HG03175 (cell line): ENCODE measurements at regions not wholly inside any gene's neighbourhood (a gene's known extent, or its start where the extent isn't known, plus 50 kb on each side); places are given as distances from the start of the nearest gene placed in this dataset.
"Not testable (repeated sequence)": the region's sequence is repeated elsewhere in the genome, so short reads cannot be mapped to it uniquely, and the experiment has no call there.

ENCODE experiments used
- ATAC-seq: cut with Tn5 transposase; IDR thresholded peaks from one replicate; pipeline ENCODE4 v1.9.1; 2021; ENCODE audit warnings: mild to moderate bottlenecking, moderate library complexity; ENCODE audit not compliant: unreplicated experiment

DNA sequence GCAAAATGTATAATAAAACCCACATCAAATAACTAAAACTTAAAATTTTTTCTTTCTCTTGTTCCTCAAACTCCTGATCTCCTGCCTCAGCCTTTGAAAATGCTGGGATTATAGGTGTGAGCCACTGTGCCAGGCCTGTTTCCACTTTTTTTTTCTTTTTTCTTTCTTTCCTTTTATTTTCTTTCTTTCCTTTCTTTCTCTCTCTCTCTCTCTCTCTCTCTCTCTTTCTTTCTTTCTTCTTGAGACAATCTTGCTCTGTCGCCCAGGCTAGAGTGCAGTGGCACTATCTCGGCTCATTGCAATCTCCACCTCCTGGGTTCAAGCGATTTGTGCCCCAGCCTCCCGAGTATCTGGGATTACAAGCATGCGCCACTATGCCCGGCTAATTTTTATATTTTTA lies 164.6 kb downstream of the OR2B2 start:
- ATAC-seq, result no peak

DNA sequence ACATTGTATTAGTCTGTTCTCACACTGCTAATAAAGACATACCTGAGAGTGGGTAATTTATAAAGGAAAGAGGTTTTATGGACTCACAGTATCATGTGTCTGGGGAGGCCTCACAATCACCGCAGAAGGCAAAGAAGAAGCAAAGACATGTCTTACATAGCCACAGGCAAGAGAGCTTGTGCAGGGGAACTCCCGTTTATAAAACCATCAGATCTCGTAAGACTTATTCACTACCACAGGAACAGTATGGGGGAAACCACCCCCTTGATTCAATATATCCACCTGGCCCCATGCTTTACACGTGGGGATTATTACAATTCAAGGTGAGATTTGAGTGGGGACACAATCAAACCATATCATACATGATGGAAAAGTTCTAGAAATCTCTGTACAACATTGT lies 165.3 kb downstream of the OR2B2 start:
- not testable (repeated sequence) for ATAC-seq

- no peak for ATAC-seq
These were observed 168.4 kb downstream of the OR2B2 start for GRCh38 chr6:27743787-27744186.

DNA sequence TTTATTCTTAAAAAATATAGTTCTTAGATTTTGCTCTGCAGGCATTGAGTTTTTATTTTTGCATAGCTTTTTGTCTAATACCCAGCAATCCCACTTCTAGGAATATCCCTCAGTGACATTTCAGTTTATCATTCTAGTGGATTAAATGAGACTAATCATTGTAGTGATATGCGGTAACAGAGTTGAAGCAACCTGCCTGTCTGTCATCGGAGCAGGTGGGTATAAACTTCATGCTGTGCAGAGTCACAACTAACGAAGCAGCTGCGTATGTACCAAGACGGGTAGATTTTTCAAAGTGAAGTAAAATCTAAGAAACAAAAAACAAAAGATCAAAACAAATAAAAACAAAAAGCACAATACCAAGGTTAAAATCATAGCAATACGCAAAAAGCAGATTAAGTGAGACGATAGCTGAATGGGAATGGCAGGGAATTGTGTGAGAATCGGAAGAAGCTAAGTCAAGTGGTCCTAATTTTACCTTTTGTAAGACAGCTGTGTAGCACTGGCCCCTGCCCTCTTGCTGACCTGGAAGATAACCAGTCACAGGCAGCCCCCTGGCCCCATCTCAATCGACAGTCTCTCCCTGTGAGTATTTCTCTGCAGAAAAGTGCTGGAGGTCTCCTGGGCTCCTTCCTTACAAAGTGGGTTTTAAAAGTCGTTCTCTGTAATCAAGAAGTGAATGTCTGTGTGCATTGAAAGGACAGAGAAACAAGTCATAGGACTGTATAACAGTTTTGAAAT lies 169.2 kb downstream of the OR2B2 start:
- ATAC-seq, result no peak

DNA sequence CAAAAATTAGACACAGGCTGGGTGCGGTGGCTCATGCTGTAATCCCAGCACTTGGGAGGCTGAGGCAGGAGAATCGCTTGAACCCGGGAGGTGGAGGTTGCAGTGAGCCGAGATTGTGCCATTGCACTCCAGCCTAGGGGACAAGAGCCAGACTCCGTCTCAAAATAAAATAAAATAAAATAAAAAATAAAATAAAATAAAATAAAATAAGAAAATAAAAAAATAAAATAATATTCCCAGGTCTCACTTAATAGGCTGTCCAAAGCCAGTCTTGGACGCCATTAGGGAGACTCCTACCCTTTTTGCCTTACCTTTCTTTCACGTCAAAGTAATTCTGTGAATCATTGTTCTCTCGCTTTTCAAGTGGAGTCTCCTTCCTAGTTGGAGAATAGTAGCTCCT lies 172.3 kb downstream of the OR2B2 start:
- ATAC-seq, result not testable (repeated sequence)

GRCh38 chr6:27736686-27737085 lies 175.5 kb downstream of the OR2B2 start:
- ATAC-seq, result no peak

GRCh38 chr6:27728442-27728841 lies 183.8 kb downstream of the OR2B2 start:
- ATAC-seq, result no peak

DNA sequence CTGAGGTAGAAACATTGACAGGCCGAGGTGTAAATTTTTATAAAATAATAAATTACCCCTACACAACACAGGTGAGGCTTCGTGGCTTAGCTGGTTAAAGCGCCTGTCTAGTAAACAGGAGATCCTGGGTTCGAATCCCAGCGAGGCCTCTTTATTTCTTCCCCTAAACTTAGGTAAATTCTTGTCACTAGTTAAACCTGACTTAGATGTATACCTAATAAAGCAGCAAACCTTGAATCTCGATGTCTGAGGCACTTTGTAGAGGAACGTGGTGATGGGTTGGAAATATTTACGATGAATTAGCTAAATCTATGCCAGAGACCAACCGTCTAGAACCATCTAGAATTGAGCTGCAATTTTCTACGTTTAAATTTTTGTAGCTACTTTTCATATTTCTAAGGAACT lies 185.6 kb downstream of the OR2B2 start:
- no peak for ATAC-seq

DNA sequence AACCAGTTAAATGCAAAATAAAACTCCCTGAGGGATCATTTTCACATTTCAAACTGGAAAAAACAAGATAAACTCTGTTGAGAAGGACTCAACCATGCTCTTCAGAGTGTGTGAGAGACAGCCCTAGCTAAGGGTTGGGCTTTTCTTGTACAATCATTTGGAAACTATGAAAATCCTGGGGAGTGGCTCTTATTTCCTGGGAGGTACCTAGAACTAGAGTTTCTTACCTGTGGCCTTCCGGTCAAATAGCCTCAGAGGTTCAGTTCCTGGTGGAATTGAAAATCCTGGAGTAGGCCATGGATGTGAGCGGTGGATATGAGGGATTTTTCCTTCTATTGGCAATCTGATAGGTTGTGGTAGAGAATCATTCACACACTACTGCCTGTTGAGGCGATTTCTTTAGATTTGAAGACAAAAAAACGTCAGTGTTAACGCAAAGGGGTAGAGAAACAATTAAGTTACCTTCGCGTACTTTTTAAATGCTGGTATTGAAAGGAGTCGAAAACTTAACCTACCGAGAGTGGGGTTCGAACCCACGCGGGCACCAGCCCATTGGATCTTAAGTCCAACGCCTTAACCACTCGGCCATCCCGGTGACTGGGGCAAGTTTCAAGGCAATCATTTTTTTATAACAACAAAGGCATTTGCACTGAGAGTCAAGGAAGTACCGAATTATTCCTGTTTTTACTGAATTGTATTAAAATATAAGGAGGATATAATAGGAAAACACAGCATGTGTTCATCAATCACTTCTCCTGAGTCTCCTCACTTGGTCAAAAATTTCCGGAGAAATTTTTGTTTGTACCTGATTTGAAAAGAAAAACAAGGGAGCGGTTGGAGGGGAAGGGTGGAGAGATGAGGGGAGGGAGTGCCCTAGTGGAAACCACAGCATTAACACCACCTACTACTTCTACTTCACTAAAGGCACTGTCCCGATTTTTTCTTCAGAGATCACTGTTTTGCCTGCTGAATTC lies 191.3 kb downstream of the OR2B2 start:
- ATAC-seq, result no peak

DNA sequence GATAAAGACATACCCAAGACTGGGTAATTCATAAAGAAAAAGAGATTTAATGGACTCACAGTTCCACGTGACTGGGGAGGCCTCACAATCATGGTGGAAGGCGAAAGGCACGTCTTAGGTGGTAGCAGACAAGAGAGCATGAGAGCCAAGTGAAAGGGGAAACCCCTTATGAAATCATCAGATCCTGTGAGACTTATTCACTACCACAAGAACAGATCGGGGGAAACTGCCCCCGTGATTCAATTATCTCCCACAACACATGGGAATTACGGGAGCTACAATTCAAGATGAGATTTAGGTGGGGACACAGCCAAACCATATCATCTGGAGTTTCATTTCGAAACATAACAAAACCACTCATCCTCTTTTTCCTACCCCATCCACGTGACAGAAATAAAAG lies 193.2 kb downstream of the OR2B2 start:
- not testable (repeated sequence) for ATAC-seq

- no peak for ATAC-seq
These were observed 205.8 kb downstream of the OR2B2 start for GRCh38 chr6:27706431-27706830.

- no peak for ATAC-seq
These were observed 211.9 kb downstream of the OR2B2 start for GRCh38 chr6:27700337-27700736.

DNA sequence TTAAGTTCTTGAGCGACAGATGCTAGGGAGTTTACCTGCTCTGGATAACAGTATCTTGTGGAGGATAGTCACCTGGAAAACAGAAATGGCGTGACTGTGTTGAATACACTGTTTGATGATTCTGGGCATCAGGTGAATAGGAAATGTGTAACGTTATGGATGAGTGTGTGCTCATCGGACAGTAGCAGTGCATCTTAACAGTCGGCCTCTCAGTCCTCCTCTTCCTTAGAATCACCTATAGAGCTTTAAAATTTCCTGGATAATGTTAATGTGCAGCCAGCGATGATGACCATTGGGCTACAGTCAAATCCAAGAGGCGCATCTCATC lies 217.7 kb downstream of the OR2B2 start:
- ATAC-seq, result no peak

- ATAC-seq, result peak; percentile 51
These were observed 218.2 kb downstream of the OR2B2 start for GRCh38 chr6:27693766-27694546.

DNA sequence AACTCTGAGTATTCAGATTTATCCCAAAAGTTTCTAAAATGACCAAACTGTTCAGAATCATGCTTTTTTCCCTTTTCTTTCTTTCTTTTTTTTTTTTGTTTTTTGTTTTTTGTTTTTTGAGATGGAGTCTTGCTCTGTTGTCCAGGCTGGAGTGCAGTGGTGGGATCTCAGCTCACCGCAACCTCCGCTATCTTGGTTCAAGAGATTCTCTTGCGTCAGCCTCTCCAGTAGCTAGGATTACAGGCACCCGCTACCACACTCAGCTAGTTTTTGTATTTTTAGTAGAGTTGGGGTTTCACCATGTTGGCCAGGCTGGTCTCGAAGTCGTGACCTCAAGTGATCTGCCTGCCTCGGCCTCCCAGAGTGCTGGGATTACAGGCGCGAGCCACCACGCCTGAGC lies 219.2 kb upstream of the ZNF184 start:
- ATAC-seq, result not testable (repeated sequence)

- ATAC-seq, result peak; percentile 67
These were observed 215.2 kb upstream of the ZNF184 start for GRCh38 chr6:27688014-27688586.

- peak; percentile 73 for ATAC-seq
These were observed 214.5 kb upstream of the ZNF184 start for GRCh38 chr6:27687154-27688013.

GRCh38 chr6:27685279-27685678 lies 212.4 kb upstream of the ZNF184 start:
- no peak for ATAC-seq

GRCh38 chr6:27684264-27685211 lies 211.6 kb upstream of the ZNF184 start:
- no peak for ATAC-seq
